HAP-1 (cell line): ENCODE measurements at regions not wholly inside any gene's neighbourhood (a gene's known extent, or its start where the extent isn't known, plus 50 kb on each side); places are given as distances from the start of the nearest gene placed in this dataset.

Experiments used
- DNase-seq, 2 experiments: peaks; one replicate each; pipeline ENCODE4 v3.0.0-alpha.2; 2016 to 2020; ENCODE audit warnings: low spot score in 2 of 2
- H3K27me3 ChIP-seq: fragments of 250-450 bp; sonication (Bioruptor Pico); 2 replicates; pipeline ENCODE4 v1.5.1; 2020; ENCODE audit warnings: low read depth, mild to moderate bottlenecking, moderate library complexity
- H3K36me3 ChIP-seq: fragments of 250-450 bp; sonication (Bioruptor Pico); replicated peaks from 2 replicates; pipeline ENCODE4 v1.5.1; 2020; ENCODE audit warnings: mild to moderate bottlenecking
- H3K4me1 ChIP-seq: fragments of 250-450 bp; sonication (Bioruptor Pico); 2 replicates; pipeline ENCODE4 v1.5.1; 2020; ENCODE audit warnings: mild to moderate bottlenecking
- H3K4me3 ChIP-seq: fragments of 250-450 bp; sonication (Bioruptor Pico); 2 replicates; pipeline ENCODE4 v1.5.1; 2020; ENCODE audit warnings: mild to moderate bottlenecking, moderate library complexity
- H3K9me3 ChIP-seq: fragments of 250-450 bp; sonication (Bioruptor Pico); 2 replicates; pipeline ENCODE4 v1.5.1; 2020; ENCODE audit warnings: mild to moderate bottlenecking, moderate library complexity
- in situ Hi-C: fragments of 300-500 bp; cut with MboI; formaldehyde crosslinking; loops from 3 replicates; pipeline ENCODE4 v1.14.3; 2020; ENCODE audit warnings: low sequenced_read_pairs, inconsistent platforms, mixed read lengths

GRCh38 chr15:37165395-37165794 lies 65.0 kb upstream of the MEIS2 start:
- H3K9me3 ChIP-seq = no peaks in the 10 kb centered on the region
- in situ Hi-C loops = no loop called here
- H3K4me1 ChIP-seq = no peaks in the 10 kb centered on the region
- no peak for DNase-seq
- no peaks in the 10 kb centered on the region for H3K36me3 ChIP-seq
- no peaks in the 10 kb centered on the region for H3K27me3 ChIP-seq
- H3K4me3 ChIP-seq = no peak overlapping the region

GRCh38 chr15:37166402-37166801 lies 66.1 kb upstream of the MEIS2 start:
- H3K9me3 ChIP-seq = no peaks in the 10 kb centered on the region

GRCh38 chr15:37181339-37181738 lies 81.0 kb upstream of the MEIS2 start:
- Histone ChIP-seq H3K27me3 (no peaks in the 10 kb centered on the region), H3K4me1 (no peaks in the 10 kb centered on the region), H3K4me3 (no peak overlapping the region), H3K36me3 (no peaks in the 10 kb centered on the region), H3K9me3 (no peaks in the 10 kb centered on the region)
- in situ Hi-C loops = no loop called here
- DNase-seq = no peak

More at GRCh38 chr15:37166402-37166801, 66.1 kb upstream of the MEIS2 start:
- no peak for DNase-seq
- Histone ChIP-seq H3K4me1 (no peaks in the 10 kb centered on the region), H3K27me3 (no peaks in the 10 kb centered on the region), H3K4me3 (no peak overlapping the region), H3K36me3 (no peaks in the 10 kb centered on the region)
- in situ Hi-C loops = no loop called here

- in situ Hi-C loops = no loop called here
- no peak for DNase-seq
- no peaks in the 10 kb centered on the region for H3K4me1 ChIP-seq
- no peaks in the 10 kb centered on the region for H3K36me3 ChIP-seq
- H3K4me3 ChIP-seq = no peak overlapping the region
- H3K27me3 ChIP-seq = no peaks in the 10 kb centered on the region
- H3K9me3 ChIP-seq = no peaks in the 10 kb centered on the region
Observed at GRCh38 chr15:37199545-37199944, 99.2 kb upstream of the MEIS2 start.

- Histone ChIP-seq H3K4me3 (no peak overlapping the region), H3K27me3 (no peaks in the 10 kb centered on the region), H3K9me3 (no peaks in the 10 kb centered on the region), H3K36me3 (no peaks in the 10 kb centered on the region), H3K4me1 (no peaks in the 10 kb centered on the region)
- in situ Hi-C loops = no loop called here
- DNase-seq = no peak
Observed at GRCh38 chr15:37203050-37203449, 102.7 kb upstream of the MEIS2 start.

GRCh38 chr15:37204692-37205091 lies 104.3 kb upstream of the MEIS2 start:
- Histone ChIP-seq H3K36me3 (no peaks in the 10 kb centered on the region), H3K9me3 (no peaks in the 10 kb centered on the region), H3K4me3 (no peak overlapping the region), H3K27me3 (no peaks in the 10 kb centered on the region), H3K4me1 (no peaks in the 10 kb centered on the region)
- in situ Hi-C loops = no loop called here
- DNase-seq = peak in 1 of 2 experiments; percentile 28

GRCh38 chr15:37206690-37207089 lies 106.3 kb upstream of the MEIS2 start:
- in situ Hi-C loops = no loop called here
- no peaks in the 10 kb centered on the region for H3K36me3 ChIP-seq
- no peak for DNase-seq
- no peaks in the 10 kb centered on the region for H3K4me1 ChIP-seq
- H3K9me3 ChIP-seq = no peaks in the 10 kb centered on the region
- H3K27me3 ChIP-seq = no peaks in the 10 kb centered on the region
- H3K4me3 ChIP-seq = no peak overlapping the region

- Histone ChIP-seq H3K27me3 (no peaks in the 10 kb centered on the region), H3K4me3 (no peak overlapping the region), H3K9me3 (no peaks in the 10 kb centered on the region), H3K4me1 (no peaks in the 10 kb centered on the region), H3K36me3 (no peaks in the 10 kb centered on the region)
- DNase-seq = no peak
- in situ Hi-C loops = no loop called here
Observed at GRCh38 chr15:37208146-37209040, 108.0 kb upstream of the MEIS2 start.

- Histone ChIP-seq H3K4me3 (no peak overlapping the region), H3K9me3 (no peaks in the 10 kb centered on the region), H3K36me3 (no peaks in the 10 kb centered on the region), H3K4me1 (no peaks in the 10 kb centered on the region), H3K27me3 (no peaks in the 10 kb centered on the region)
- in situ Hi-C loops = no loop called here
- DNase-seq = no peak
Observed at GRCh38 chr15:37209041-37209363, 108.7 kb upstream of the MEIS2 start.

- peaks cover 2% of the 10 kb centered on the region; the same call in 1 of the 2 replicates for H3K9me3 ChIP-seq
- in situ Hi-C loops = no loop called here
- no peaks in the 10 kb centered on the region for H3K27me3 ChIP-seq
- H3K4me3 ChIP-seq = no peak overlapping the region
- no peaks in the 10 kb centered on the region for H3K36me3 ChIP-seq
- DNase-seq = no peak
- H3K4me1 ChIP-seq = no peaks in the 10 kb centered on the region
Observed at GRCh38 chr15:37217567-37217966, 117.2 kb upstream of the MEIS2 start.

GRCh38 chr15:37218351-37218916 lies 118.1 kb upstream of the MEIS2 start:
- Histone ChIP-seq H3K36me3 (no peaks in the 10 kb centered on the region), H3K4me1 (no peaks in the 10 kb centered on the region), H3K27me3 (no peaks in the 10 kb centered on the region), H3K9me3 (peaks cover 2% of the 10 kb centered on the region; the same call in 1 of the 2 replicates), H3K4me3 (no peak overlapping the region)
- in situ Hi-C loops = no loop called here
- no peak for DNase-seq

GRCh38 chr15:37219211-37219701 lies 118.9 kb upstream of the MEIS2 start:
- Histone ChIP-seq H3K36me3 (no peaks in the 10 kb centered on the region), H3K9me3 (peaks cover 2% of the 10 kb centered on the region; the same call in 1 of the 2 replicates), H3K27me3 (no peaks in the 10 kb centered on the region), H3K4me3 (no peak overlapping the region), H3K4me1 (no peaks in the 10 kb centered on the region)
- in situ Hi-C loops = no loop called here
- DNase-seq = peak in 1 of 2 experiments; percentile 8

- H3K9me3 ChIP-seq = no peaks in the 10 kb centered on the region
- H3K36me3 ChIP-seq = no peaks in the 10 kb centered on the region
- in situ Hi-C loops = no loop called here
- H3K4me1 ChIP-seq = no peaks in the 10 kb centered on the region
- H3K4me3 ChIP-seq = no peak overlapping the region
- DNase-seq = no peak
- H3K27me3 ChIP-seq = no peaks in the 10 kb centered on the region
Observed at GRCh38 chr15:37220949-37221670, 120.8 kb upstream of the MEIS2 start.

GRCh38 chr15:37221671-37222145 lies 121.4 kb upstream of the MEIS2 start:
- H3K9me3 ChIP-seq = no peaks in the 10 kb centered on the region
- no peaks in the 10 kb centered on the region for H3K36me3 ChIP-seq
- in situ Hi-C loops = no loop called here
- H3K4me3 ChIP-seq = no peak overlapping the region
- H3K4me1 ChIP-seq = no peaks in the 10 kb centered on the region
- no peaks in the 10 kb centered on the region for H3K27me3 ChIP-seq
- DNase-seq = no peak
